ENCODE measurements at regions not wholly inside any gene's neighbourhood (a gene's known extent, or its start where the extent isn't known, plus 50 kb on each side); places are given as distances from the start of the nearest gene placed in this dataset.

DNA sequence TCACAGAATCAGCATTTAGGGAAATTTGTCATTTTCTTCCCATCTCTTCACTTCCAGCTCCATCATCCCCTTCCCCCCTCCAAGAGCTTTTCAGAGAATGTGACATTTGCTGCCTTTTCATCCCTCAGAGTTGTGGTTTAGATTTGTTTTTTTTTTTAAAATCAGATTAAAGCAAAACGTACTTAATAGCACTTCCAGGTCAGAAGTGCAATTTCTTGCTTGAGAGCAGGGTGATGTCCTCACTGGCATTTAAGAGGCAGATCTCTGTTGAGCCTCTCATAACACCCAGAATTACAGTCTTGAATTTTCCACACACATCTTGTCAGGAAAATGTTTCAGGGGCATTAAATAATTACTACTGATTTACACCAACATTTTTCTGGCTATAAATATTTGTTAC is 236.8 kb upstream of the VLDLR start:
- ChIA-PET POLR2A (no interaction called here), CTCF (interaction anchor here (0.7 kb wide), 1 partner anchor 34 kb away, joined by 4 read pairs; no protein-coding TSS in a partner anchor)
- no peak overlapping the region for H3K4me3 ChIP-seq (ENCODE audit: low read depth, low read length)
- TF ChIP-seq KLF16 (tag by site-specific recombination; IDR thresholded peaks at IDR 0.05) = no peak
- no peak for TF ChIP-seq ZNF19 (tag by site-specific recombination; IDR thresholded peaks at IDR 0.05; ENCODE audit: low read depth)
- TF ChIP-seq EGR2 (tag by site-specific recombination; IDR thresholded peaks at IDR 0.05; ENCODE audit: low read depth) = no peak
- TF ChIP-seq, protein P1, sequence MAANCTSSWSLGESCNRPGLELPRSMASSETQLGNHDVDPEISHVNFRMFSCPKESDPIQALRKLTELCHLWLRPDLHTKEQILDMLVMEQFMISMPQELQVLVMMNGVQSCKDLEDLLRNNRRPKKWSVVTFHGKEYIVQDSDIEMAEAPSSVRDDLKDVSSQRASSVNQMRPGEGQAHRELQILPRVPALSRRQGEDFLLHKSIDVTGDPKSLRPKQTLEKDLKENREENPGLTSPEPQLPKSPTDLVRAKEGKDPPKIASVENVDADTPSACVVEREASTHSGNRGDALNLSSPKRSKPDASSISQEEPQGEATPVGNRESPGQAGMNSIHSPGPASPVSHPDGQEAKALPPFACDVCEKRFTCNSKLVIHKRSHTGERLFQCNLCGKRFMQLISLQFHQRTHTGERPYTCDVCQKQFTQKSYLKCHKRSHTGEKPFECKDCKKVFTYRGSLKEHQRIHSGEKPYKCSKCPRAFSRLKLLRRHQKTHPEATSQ (tag by site-specific recombination; IDR thresholded peaks at IDR 0.05) = no peak
- TF ChIP-seq ZNF169 (tag by site-specific recombination; IDR thresholded peaks at IDR 0.05) = no peak
- TF ChIP-seq ZNF544 (tag by site-specific recombination; IDR thresholded peaks at IDR 0.05) = no peak
- H3K9me3 ChIP-seq (ENCODE audit: control insufficient read depth, insufficient read depth, low read depth, low read length) = no peaks in the 10 kb centered on the region
- peaks cover 12% of the 10 kb centered on the region for H3K4me1 ChIP-seq (ENCODE audit: control insufficient read depth, insufficient read depth, low read length)
- H3K36me3 ChIP-seq (ENCODE audit: control insufficient read depth in 2 of 2, insufficient read depth in 1 of 2, low read length in 2 of 2) = no peaks in the 10 kb centered on the region
- no peak overlapping the region for H3K27ac ChIP-seq (ENCODE audit: extremely low read depth, low read depth, low read length)

DNA sequence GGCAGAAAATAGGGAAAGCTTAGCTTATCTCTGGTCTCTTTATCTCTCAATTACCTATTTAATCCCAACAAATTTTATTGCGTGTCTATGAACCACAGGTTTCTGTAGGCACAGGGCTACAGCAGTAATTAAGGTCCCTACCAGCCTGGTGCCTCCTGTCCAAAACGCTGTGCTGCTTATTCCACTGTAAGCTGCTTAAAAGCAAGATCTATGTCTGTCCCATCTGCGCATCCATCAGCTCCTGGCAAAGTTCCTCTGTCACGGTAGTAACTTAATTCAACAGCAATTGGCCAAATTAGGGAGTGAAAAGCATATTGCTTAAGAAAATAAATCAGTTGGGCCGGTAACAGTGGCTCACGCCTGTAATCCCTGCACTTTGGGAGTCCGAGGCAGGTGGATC is 235.8 kb upstream of the VLDLR start:
- ChIA-PET POLR2A (no interaction called here), CTCF (interaction anchor here (0.6 kb wide), 2 partner anchors 48 to 729 kb away, joined by 3 to 4 read pairs; no protein-coding TSS in a partner anchor)
- H3K4me3 ChIP-seq (ENCODE audit: low read depth, low read length) = no peak overlapping the region
- no peaks in the 10 kb centered on the region for H3K36me3 ChIP-seq (ENCODE audit: control insufficient read depth in 2 of 2, insufficient read depth in 1 of 2, low read length in 2 of 2)
- peaks cover 12% of the 10 kb centered on the region for H3K4me1 ChIP-seq (ENCODE audit: control insufficient read depth, insufficient read depth, low read length)
- H3K27ac ChIP-seq (ENCODE audit: extremely low read depth, low read depth, low read length) = no peak overlapping the region
- H3K9me3 ChIP-seq (ENCODE audit: control insufficient read depth, insufficient read depth, low read depth, low read length) = no peaks in the 10 kb centered on the region
- TF ChIP-seq ZEB2 (tag by site-specific recombination; IDR thresholded peaks at IDR 0.05) = no peak
- peak; percentile 75 for TF ChIP-seq FEZF1 (tag by site-specific recombination; IDR thresholded peaks at IDR 0.05)

DNA sequence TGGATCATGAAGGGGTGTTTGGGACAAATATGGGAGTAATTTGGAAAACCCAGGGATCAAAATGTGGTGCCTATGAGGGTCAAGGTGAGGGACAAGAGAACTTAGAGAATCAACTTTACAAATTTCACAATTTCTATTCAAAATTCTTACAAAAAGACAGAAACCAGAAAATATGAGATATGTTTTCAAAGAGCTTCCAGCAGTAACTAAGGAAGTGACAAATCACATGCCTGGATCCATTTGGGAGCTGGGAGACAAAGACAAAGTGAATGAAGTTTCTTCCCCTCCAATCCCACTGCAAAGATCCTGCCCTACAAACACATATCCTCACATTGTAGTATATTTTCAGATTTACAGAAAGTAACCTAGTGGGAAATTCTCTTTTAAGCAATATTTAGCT is 235.0 kb upstream of the VLDLR start:
- no peak overlapping the region for H3K27ac ChIP-seq (ENCODE audit: extremely low read depth, low read depth, low read length)
- no peaks in the 10 kb centered on the region for H3K9me3 ChIP-seq (ENCODE audit: control insufficient read depth, insufficient read depth, low read depth, low read length)
- TF ChIP-seq ZNF112 (tag by site-specific recombination; IDR thresholded peaks at IDR 0.05) (no peak), KLF16 (tag by site-specific recombination; IDR thresholded peaks at IDR 0.05) (no peak), ZNF239 (tag by site-specific recombination; IDR thresholded peaks at IDR 0.05) (no peak), TRIM28 (IDR thresholded peaks at IDR 0.05; ENCODE audit: borderline replicate concordance, low read length) (no peak), ZNF561 (tag by site-specific recombination; IDR thresholded peaks at IDR 0.05; ENCODE audit: borderline replicate concordance) (no peak), ZNF530 (tag by site-specific recombination; IDR thresholded peaks at IDR 0.05; ENCODE audit: low read depth) (no peak), ZNF423 (tag by site-specific recombination; IDR thresholded peaks at IDR 0.05) (no peak), YY1 (tag by site-specific recombination; IDR thresholded peaks at IDR 0.05) (no peak), ZNF214 (tag by site-specific recombination; IDR thresholded peaks at IDR 0.05; ENCODE audit: borderline replicate concordance) (no peak), ZNF626 (tag by site-specific recombination; IDR thresholded peaks at IDR 0.05) (no peak), ZNF138 (tag by site-specific recombination; IDR thresholded peaks at IDR 0.05; ENCODE audit: borderline replicate concordance) (no peak)
- TF ChIP-seq, protein P2, sequence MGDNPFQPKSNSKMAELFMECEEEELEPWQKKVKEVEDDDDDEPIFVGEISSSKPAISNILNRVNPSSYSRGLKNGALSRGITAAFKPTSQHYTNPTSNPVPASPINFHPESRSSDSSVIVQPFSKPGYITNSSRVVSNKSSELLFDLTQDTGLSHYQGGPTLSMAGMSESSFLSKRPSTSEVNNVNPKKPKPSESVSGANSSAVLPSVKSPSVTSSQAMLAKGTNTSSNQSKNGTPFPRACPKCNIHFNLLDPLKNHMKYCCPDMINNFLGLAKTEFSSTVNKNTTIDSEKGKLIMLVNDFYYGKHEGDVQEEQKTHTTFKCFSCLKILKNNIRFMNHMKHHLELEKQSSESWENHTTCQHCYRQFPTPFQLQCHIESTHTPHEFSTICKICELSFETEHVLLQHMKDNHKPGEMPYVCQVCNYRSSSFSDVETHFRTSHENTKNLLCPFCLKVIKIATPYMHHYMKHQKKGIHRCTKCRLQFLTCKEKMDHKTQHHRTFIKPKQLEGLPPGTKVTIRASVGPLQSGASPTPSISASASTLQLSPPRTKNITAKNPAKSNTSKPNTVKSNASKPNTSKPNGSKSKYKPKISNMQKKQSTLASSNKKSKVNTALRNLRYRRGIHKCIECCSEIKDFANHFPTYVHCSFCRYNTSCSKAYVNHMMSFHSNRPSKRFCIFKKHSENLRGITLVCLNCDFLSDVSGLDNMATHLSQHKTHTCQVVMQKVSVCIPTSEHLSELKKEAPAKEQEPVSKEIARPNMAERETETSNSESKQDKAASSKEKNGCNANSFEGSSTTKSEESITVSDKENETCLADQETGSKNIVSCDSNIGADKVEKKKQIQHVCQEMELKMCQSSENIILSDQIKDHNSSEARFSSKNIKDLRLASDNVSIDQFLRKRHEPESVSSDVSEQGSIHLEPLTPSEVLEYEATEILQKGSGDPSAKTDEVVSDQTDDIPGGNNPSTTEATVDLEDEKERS (tag by site-specific recombination; IDR thresholded peaks at IDR 0.05) = no peak
- TF ChIP-seq, protein P3, sequence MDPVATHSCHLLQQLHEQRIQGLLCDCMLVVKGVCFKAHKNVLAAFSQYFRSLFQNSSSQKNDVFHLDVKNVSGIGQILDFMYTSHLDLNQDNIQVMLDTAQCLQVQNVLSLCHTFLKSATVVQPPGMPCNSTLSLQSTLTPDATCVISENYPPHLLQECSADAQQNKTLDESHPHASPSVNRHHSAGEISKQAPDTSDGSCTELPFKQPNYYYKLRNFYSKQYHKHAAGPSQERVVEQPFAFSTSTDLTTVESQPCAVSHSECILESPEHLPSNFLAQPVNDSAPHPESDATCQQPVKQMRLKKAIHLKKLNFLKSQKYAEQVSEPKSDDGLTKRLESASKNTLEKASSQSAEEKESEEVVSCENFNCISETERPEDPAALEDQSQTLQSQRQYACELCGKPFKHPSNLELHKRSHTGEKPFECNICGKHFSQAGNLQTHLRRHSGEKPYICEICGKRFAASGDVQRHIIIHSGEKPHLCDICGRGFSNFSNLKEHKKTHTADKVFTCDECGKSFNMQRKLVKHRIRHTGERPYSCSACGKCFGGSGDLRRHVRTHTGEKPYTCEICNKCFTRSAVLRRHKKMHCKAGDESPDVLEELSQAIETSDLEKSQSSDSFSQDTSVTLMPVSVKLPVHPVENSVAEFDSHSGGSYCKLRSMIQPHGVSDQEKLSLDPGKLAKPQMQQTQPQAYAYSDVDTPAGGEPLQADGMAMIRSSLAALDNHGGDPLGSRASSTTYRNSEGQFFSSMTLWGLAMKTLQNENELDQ (tag by site-specific recombination; IDR thresholded peaks at IDR 0.05; ENCODE audit: low read depth) = no peak
- TF ChIP-seq, protein P4, sequence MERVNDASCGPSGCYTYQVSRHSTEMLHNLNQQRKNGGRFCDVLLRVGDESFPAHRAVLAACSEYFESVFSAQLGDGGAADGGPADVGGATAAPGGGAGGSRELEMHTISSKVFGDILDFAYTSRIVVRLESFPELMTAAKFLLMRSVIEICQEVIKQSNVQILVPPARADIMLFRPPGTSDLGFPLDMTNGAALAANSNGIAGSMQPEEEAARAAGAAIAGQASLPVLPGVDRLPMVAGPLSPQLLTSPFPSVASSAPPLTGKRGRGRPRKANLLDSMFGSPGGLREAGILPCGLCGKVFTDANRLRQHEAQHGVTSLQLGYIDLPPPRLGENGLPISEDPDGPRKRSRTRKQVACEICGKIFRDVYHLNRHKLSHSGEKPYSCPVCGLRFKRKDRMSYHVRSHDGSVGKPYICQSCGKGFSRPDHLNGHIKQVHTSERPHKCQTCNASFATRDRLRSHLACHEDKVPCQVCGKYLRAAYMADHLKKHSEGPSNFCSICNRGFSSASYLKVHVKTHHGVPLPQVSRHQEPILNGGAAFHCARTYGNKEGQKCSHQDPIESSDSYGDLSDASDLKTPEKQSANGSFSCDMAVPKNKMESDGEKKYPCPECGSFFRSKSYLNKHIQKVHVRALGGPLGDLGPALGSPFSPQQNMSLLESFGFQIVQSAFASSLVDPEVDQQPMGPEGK (tag by site-specific recombination; IDR thresholded peaks at IDR 0.05) = no peak
- CTCF ChIA-PET = interaction anchor here (0.6 kb wide), 1 partner anchor 152 kb away, joined by 4 read pairs; no protein-coding TSS in a partner anchor
- peaks cover 12% of the 10 kb centered on the region for H3K4me1 ChIP-seq (ENCODE audit: control insufficient read depth, insufficient read depth, low read length)
- no peaks in the 10 kb centered on the region for H3K36me3 ChIP-seq (ENCODE audit: control insufficient read depth in 2 of 2, insufficient read depth in 1 of 2, low read length in 2 of 2)
- POLR2A ChIA-PET = no interaction called here
- no peak overlapping the region for H3K4me3 ChIP-seq (ENCODE audit: low read depth, low read length)
